Liver (tissue), 8 donors: ENCODE measurements at regions not wholly inside any gene's neighbourhood (a gene's known extent, or its start where the extent isn't known, plus 50 kb on each side); places are given as distances from the start of the nearest gene placed in this dataset.

Source experiments
- DNase-seq: peaks from one replicate; pipeline ENCODE4 v3.0.0-alpha.2; 2017; ENCODE audit warnings: low spot score
- H3K27ac ChIP-seq, 2 donors: one replicate each; pipeline ENCODE4 v1.7.0; 2013; ENCODE audit warnings: inconsistent platforms in 2 of 2, low read length in 2 of 2, control low read depth in 1 of 2, low read depth in 1 of 2, mild to moderate bottlenecking in 1 of 2
- H3K27me3 ChIP-seq, 4 donors: one replicate each; pipeline versions ENCODE4 v1.6.1 to v1.7.0; 2013; ENCODE audit warnings: low read length in 3 of 4, inconsistent platforms in 1 of 4, mild to moderate bottlenecking in 1 of 4, moderate library complexity in 1 of 4; ENCODE audit not compliant: control insufficient read depth in 4 of 4, insufficient read depth in 4 of 4
- H3K36me3 ChIP-seq, 4 donors: one replicate each; pipeline versions ENCODE4 v1.6.1 to v1.7.0; 2013; ENCODE audit warnings: low read length in 3 of 4, mild to moderate bottlenecking in 3 of 4, low read depth in 1 of 4, moderate library complexity in 1 of 4; ENCODE audit not compliant: control insufficient read depth in 4 of 4, insufficient read depth in 3 of 4
- H3K4me1 ChIP-seq, 4 donors: one replicate each; pipeline versions ENCODE4 v1.6.1 to v1.7.0; 2013; ENCODE audit warnings: low read length in 3 of 4, mild to moderate bottlenecking in 3 of 4, moderate library complexity in 1 of 4; ENCODE audit not compliant: control insufficient read depth in 4 of 4, insufficient read depth in 4 of 4
- H3K4me3 ChIP-seq, 3 donors: one replicate each; pipeline versions ENCODE4 v1.6.1 to v1.7.0; 2013; ENCODE audit warnings: low read length in 3 of 3, control low read depth in 1 of 3, low read depth in 1 of 3, mild to moderate bottlenecking in 1 of 3
- H3K9ac ChIP-seq, 2 donors: one replicate each; pipeline ENCODE4 v1.7.0; 2013; ENCODE audit warnings: low read length in 2 of 2, mild to moderate bottlenecking in 2 of 2, moderate library complexity in 2 of 2, control low read depth in 1 of 2, low read depth in 1 of 2
- H3K9me3 ChIP-seq, 4 donors: one replicate each; pipeline versions ENCODE4 v1.6.1 to v1.7.0; 2013; ENCODE audit warnings: low read length in 3 of 4; ENCODE audit not compliant: control insufficient read depth in 4 of 4
- ATF3 ChIP-seq: IDR thresholded peaks from 2 replicates; pipeline ENCODE4 v1.6.1; 2016; ENCODE audit warnings: antibody characterized with exemption
- CTCF ChIP-seq: fragments of 150-350 bp; IDR thresholded peaks from 2 replicates; pipeline ENCODE4 v1.5.1; 2017; ENCODE audit warnings: improper control_type of control experiment, low read depth, low read length; ENCODE audit not compliant: missing input control
- EGR1 ChIP-seq, 2 donors: IDR thresholded peaks; 2 replicates each; pipeline ENCODE4 v1.6.1; 2016 to 2018; ENCODE audit warnings: antibody characterized with exemption in 2 of 2, low read depth in 2 of 2
- FOXA1 ChIP-seq: IDR thresholded peaks from 2 replicates; pipeline ENCODE4 v1.6.1; 2016; ENCODE audit warnings: antibody characterized with exemption
- FOXA2 ChIP-seq: IDR thresholded peaks from 2 replicates; pipeline ENCODE4 v1.6.1; 2016; ENCODE audit warnings: antibody characterized with exemption
- GABPA ChIP-seq, 2 donors: IDR thresholded peaks in 1 of 2; conservative IDR thresholded peaks in 1 of 2; 2 replicates each; pipeline ENCODE4 v1.6.1; 2016; ENCODE audit warnings: antibody characterized with exemption in 2 of 2, mild to moderate bottlenecking in 1 of 2, moderate library complexity in 1 of 2
- HNF4G ChIP-seq: IDR thresholded peaks from 2 replicates; pipeline ENCODE4 v1.6.1; 2016; ENCODE audit warnings: antibody characterized with exemption
- RAD21 ChIP-seq, 2 donors: IDR thresholded peaks; 2 replicates each; pipeline ENCODE4 v1.6.1; 2016; ENCODE audit warnings: antibody characterized with exemption in 2 of 2, mild to moderate bottlenecking in 2 of 2
- REST ChIP-seq: IDR thresholded peaks from 2 replicates; pipeline ENCODE4 v1.6.1; 2016; ENCODE audit warnings: antibody characterized with exemption, mild to moderate bottlenecking
- RXRA ChIP-seq, 2 donors: IDR thresholded peaks; 2 replicates each; pipeline ENCODE4 v1.6.1; 2017 to 2018; ENCODE audit warnings: antibody characterized with exemption in 2 of 2, mild to moderate bottlenecking in 1 of 2
- SP1 ChIP-seq: IDR thresholded peaks from 2 replicates; pipeline ENCODE4 v1.6.1; 2018; ENCODE audit warnings: antibody characterized with exemption, mild to moderate bottlenecking
- TAF1 ChIP-seq: conservative IDR thresholded peaks from 2 replicates; pipeline ENCODE4 v1.6.1; 2016; ENCODE audit warnings: antibody characterized with exemption, mild to moderate bottlenecking
- YY1 ChIP-seq: IDR thresholded peaks from 2 replicates; pipeline ENCODE4 v1.6.1; 2016; ENCODE audit warnings: antibody characterized with exemption, mild to moderate bottlenecking
- WGBS: extraction: QIAGEN DNeasy Blood & Tissue Kit; methylation state at CpG from one replicate; pipeline ENCODE4 v1.1.7; 2013; 5-methylcytosine and 5-hydroxymethylcytosine counted together
- donor health status: healthy.
- donor health status: healthy.
- donor health status: healthy.
- donor health status: healthy.
- donor health status: healthy.

- TF ChIP-seq TAF1: no peak
- no peak for TF ChIP-seq RAD21 (IDR thresholded peaks at IDR 0.05)
- no peak for TF ChIP-seq GABPA (IDR thresholded peaks at IDR 0.05 in 1 of 2, conservative IDR thresholded peaks at IDR 0.05 in 1 of 2)
These were observed 2254.4 kb downstream of the ARAP2 start (continued) for GRCh38 chr4:33989820-33990443.

GRCh38 chr4:33996075-33996718 lies 2248.1 kb downstream of the ARAP2 start:
- TF ChIP-seq RAD21 (IDR thresholded peaks at IDR 0.05) (no peak), SP1 (no peak), TAF1 (no peak), ATF3 (no peak), REST (no peak), CTCF (no peak), FOXA2 (no peak), GABPA (IDR thresholded peaks at IDR 0.05 in 1 of 2, conservative IDR thresholded peaks at IDR 0.05 in 1 of 2) (no peak), RXRA (IDR thresholded peaks at IDR 0.05) (no peak)
- Histone ChIP-seq H3K4me3 (no peak overlapping the region), H3K9ac (no peak overlapping the region), H3K27ac (no peak overlapping the region), H3K4me1 (no peaks in the 10 kb centered on the region), H3K9me3 (no peaks in the 10 kb centered on the region), H3K27me3 (no peaks in the 10 kb centered on the region), H3K36me3 (no peaks in the 10 kb centered on the region)
- 82% methylated on average over 4 of the region's 4 CpGs for WGBS
- no peak for DNase-seq

GRCh38 chr4:33998291-33998690 lies 2246.0 kb downstream of the ARAP2 start:
- 64% methylated on average over 3 of the region's 3 CpGs for WGBS
- no peak overlapping the region for H3K9ac ChIP-seq

More at GRCh38 chr4:33998291-33998690, 2246.0 kb downstream of the ARAP2 start:
- Histone ChIP-seq H3K4me1 (no peaks in the 10 kb centered on the region), H3K27me3 (no peaks in the 10 kb centered on the region), H3K9me3 (no peaks in the 10 kb centered on the region), H3K36me3 (no peaks in the 10 kb centered on the region), H3K27ac (no peak overlapping the region), H3K4me3 (no peak overlapping the region)
- TF ChIP-seq EGR1 (IDR thresholded peaks at IDR 0.05; ENCODE audit: low read depth in 2 of 2) (no peak), HNF4G (no peak), FOXA1 (no peak), YY1 (no peak), CTCF (no peak), ATF3 (no peak)
- DNase-seq: no peak
